Parathyroid adenoma (tissue), 2 donors: ENCODE measurements at regions not wholly inside any gene's neighbourhood (a gene's known extent, or its start where the extent isn't known, plus 50 kb on each side); places are given as distances from the start of the nearest gene placed in this dataset.

Experiments used
- H2AFZ ChIP-seq: fragments of 300-600 bp; sonication (generic); one replicate; pipeline ENCODE4 v1.7.0; 2017; ENCODE audit warnings: antibody characterized with exemption, mild to moderate bottlenecking
- H3K27ac ChIP-seq: fragments of 300-600 bp; sonication (generic); one replicate; pipeline ENCODE4 v1.7.0; 2017
- H3K27me3 ChIP-seq: fragments of 300-600 bp; sonication (generic); one replicate; pipeline ENCODE4 v1.7.0; 2017; ENCODE audit warnings: low read length; ENCODE audit not compliant: control insufficient read depth, insufficient read depth
- H3K36me3 ChIP-seq: fragments of 300-600 bp; sonication (generic); one replicate; pipeline ENCODE4 v1.7.0; 2017; ENCODE audit warnings: low read length; ENCODE audit not compliant: control insufficient read depth, insufficient read depth
- H3K4me1 ChIP-seq: fragments of 300-600 bp; sonication (generic); one replicate; pipeline ENCODE4 v1.7.0; 2017; ENCODE audit warnings: control low read depth
- H3K4me2 ChIP-seq: fragments of 300-600 bp; sonication (generic); one replicate; pipeline ENCODE4 v1.7.0; 2017; ENCODE audit warnings: low read length
- H3K4me3 ChIP-seq: fragments of 300-600 bp; sonication (generic); one replicate; pipeline ENCODE4 v1.7.0; 2017; ENCODE audit warnings: low read depth, low read length
- H3K79me2 ChIP-seq: fragments of 300-600 bp; sonication (generic); one replicate; pipeline ENCODE4 v1.7.0; 2017; ENCODE audit warnings: control low read depth
- H3K9ac ChIP-seq: fragments of 300-600 bp; sonication (generic); one replicate; pipeline ENCODE4 v1.7.0; 2017; ENCODE audit warnings: mild to moderate bottlenecking
- H3K9me3 ChIP-seq: fragments of 300-600 bp; sonication (generic); one replicate; pipeline ENCODE4 v1.7.0; 2017; ENCODE audit warnings: low read length; ENCODE audit not compliant: control insufficient read depth
- TF ChIP-seq, protein P1 (sequence below): fragments of 300-600 bp; sonication (generic); IDR thresholded peaks from one replicate; pipeline ENCODE4 v1.7.0; 2017; ENCODE audit warnings: antibody characterized with exemption, mild to moderate bottlenecking
- donor health status: primary hyperparathyroidism.

DNA sequence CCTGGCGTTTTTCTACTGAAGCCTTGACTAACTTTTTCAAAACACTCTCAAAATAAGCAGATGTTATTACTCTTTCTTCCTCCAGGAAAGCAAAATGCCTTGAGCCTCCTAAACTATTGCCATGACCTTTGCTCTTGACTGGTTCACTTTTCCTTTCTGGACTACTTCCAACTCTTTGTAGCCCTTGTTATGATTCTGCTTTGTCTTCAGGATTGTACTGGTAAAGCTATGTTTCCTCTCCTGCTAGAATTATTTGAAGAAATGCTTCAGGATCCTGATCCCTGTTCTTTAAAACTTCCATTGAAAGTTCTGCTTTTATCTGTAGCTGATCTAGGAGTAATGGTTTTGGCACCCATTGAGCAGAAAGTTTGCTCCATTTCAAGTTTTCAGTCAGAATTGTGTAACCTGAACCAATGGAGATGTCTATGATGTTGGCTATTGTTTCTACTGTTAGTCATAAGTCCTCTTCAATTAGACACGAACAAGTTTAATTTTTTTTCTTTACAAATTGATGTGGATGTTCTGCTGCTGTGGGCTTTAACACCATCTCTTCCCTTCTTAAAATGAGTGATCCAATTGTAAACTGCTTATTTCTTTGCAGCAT is 1356.4 kb downstream of the EFNA5 start:
- H3K27me3 ChIP-seq: no peaks in the 10 kb centered on the region
- H3K79me2 ChIP-seq: no peaks in the 10 kb centered on the region
- TF ChIP-seq, protein P1, sequence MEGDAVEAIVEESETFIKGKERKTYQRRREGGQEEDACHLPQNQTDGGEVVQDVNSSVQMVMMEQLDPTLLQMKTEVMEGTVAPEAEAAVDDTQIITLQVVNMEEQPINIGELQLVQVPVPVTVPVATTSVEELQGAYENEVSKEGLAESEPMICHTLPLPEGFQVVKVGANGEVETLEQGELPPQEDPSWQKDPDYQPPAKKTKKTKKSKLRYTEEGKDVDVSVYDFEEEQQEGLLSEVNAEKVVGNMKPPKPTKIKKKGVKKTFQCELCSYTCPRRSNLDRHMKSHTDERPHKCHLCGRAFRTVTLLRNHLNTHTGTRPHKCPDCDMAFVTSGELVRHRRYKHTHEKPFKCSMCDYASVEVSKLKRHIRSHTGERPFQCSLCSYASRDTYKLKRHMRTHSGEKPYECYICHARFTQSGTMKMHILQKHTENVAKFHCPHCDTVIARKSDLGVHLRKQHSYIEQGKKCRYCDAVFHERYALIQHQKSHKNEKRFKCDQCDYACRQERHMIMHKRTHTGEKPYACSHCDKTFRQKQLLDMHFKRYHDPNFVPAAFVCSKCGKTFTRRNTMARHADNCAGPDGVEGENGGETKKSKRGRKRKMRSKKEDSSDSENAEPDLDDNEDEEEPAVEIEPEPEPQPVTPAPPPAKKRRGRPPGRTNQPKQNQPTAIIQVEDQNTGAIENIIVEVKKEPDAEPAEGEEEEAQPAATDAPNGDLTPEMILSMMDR: no peak
- H3K27ac ChIP-seq: no peak overlapping the region
- no peaks in the 10 kb centered on the region for H3K4me1 ChIP-seq
- H3K36me3 ChIP-seq: no peaks in the 10 kb centered on the region
- H2AFZ ChIP-seq: no peak overlapping the region
- H3K9ac ChIP-seq: no peak overlapping the region
- H3K4me2 ChIP-seq: no peak overlapping the region
- H3K4me3 ChIP-seq: no peak overlapping the region
- H3K9me3 ChIP-seq: no peaks in the 10 kb centered on the region

DNA sequence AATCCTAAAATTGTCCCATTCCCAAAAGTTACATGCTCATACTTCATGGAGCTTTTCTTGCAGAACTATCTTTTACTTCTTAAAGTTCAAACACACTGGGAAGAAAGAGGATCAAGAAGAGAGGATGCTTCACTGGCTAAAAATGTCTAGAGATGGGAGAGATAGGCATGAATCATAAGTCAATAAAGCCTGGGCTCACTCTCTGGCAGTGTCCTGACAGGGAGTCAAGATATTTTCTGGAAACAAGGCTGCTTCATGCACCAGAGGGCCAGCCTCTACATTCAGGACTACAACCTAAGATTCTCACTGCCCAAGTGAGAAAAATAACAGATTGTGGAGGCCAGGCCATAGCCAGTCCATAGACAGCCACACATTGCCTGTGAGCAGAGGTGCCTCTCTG is 1358.4 kb downstream of the EFNA5 start:
- Histone ChIP-seq H3K27ac (no peak overlapping the region), H2AFZ (no peak overlapping the region)

DNA sequence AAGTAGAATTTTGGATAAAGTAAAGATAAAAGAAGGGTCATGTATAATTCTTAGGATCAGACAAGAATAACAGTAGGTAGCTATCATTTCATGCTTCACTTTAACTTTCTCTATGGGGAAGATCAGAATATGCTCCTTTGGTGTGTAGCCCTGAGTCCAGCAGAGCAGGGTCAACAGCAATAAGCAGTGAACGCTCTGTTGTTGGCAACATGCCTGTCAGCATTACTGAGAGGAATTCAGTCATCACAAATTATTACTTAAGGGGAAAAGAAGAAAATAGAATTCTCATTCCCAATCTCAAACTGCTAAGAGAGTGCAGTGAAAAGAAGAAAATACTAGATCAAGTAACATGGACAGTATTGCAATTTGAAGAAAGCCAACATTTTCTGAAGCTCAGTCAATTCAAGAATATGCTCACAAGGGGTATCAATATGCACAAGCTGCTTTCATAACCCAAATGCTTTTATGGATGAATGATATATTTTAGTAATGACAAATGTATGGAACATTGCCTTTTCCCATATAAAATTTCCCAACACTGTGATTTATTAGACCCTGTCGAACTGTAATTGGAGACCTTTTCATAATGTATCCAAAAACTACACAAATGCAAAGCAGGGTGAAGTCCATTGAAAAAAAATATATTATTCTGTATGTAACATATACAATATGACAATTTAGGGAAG is 1359.4 kb downstream of the EFNA5 start:
- TF ChIP-seq, protein P1: no peak

More for the DNA sequence above, 1358.4 kb downstream of the EFNA5 start:
- Histone ChIP-seq H3K4me2 (no peak overlapping the region), H3K79me2 (no peaks in the 10 kb centered on the region), H3K4me3 (no peak overlapping the region), H3K4me1 (no peaks in the 10 kb centered on the region), H3K9ac (no peak overlapping the region), H3K36me3 (no peaks in the 10 kb centered on the region), H3K9me3 (no peaks in the 10 kb centered on the region), H3K27me3 (no peaks in the 10 kb centered on the region)
- TF ChIP-seq, protein P1: no peak

DNA sequence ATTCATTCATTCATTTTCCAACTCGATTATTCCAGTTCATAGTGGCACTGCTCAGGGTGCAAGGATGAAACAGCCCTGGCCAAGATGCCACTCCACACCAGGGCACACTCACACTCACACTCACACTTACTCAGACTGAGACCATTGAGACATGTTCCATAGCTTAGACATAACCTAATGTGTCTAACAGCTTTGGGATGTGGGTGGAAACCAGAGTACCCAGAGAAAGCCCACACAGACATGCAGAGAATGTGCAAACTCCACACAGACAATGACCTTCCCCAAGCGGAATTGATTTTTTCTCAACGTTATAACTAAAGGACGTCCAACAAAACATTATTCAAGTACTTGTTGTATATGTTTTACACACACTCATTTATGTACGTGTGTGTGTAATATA is 1363.5 kb downstream of the EFNA5 start:
- Histone ChIP-seq H3K9me3 (no peaks in the 10 kb centered on the region), H3K4me3 (no peak overlapping the region), H2AFZ (no peak overlapping the region), H3K79me2 (no peaks in the 10 kb centered on the region), H3K4me2 (no peak overlapping the region), H3K36me3 (no peaks in the 10 kb centered on the region), H3K27me3 (no peaks in the 10 kb centered on the region), H3K27ac (no peak overlapping the region), H3K4me1 (no peaks in the 10 kb centered on the region), H3K9ac (no peak overlapping the region)
- TF ChIP-seq, protein P1: no peak

More for the DNA sequence above, 1359.4 kb downstream of the EFNA5 start:
- H3K4me3 ChIP-seq: no peak overlapping the region
- H3K36me3 ChIP-seq: no peaks in the 10 kb centered on the region
- no peak overlapping the region for H3K9ac ChIP-seq
- no peak overlapping the region for H2AFZ ChIP-seq
- H3K4me1 ChIP-seq: no peaks in the 10 kb centered on the region
- no peak overlapping the region for H3K27ac ChIP-seq
- no peaks in the 10 kb centered on the region for H3K79me2 ChIP-seq
- H3K4me2 ChIP-seq: no peak overlapping the region
- no peaks in the 10 kb centered on the region for H3K27me3 ChIP-seq
- H3K9me3 ChIP-seq: no peaks in the 10 kb centered on the region
